ENCODE measurements at regions not wholly inside any gene's neighbourhood (a gene's known extent, or its start where the extent isn't known, plus 50 kb on each side); places are given as distances from the start of the nearest gene placed in this dataset.

DNA sequence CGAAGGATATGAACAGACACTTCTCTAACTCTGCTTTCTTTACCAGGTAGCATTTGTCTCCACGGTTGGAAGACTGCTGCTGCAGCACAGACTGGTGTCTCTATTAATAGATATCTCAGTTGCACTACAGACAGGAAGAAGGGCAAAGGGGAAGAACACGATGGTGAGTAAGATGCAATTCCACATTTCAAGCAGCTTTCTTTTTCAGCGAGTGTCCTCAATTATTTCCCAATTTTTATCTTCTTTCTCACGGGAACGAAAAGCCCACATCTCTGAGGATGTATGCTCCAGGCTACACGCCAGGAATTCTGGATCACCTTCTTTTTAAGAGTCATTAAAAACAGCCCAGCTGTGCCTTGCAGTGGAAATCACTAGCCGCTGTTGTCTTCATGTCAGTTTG, 311.6 kb upstream of the ECI2 start:
- H3K9me3 ChIP-seq (replicated peaks; ENCODE audit: control insufficient read depth, insufficient read depth, low read depth, low read length): no peaks in the 10 kb centered on the region
- under 1% methylated on average over 8 of the region's 8 CpGs for WGBS (ENCODE audit: insufficient coverage, low coverage, missing lambda C conversion rate)
- no peak for FAIRE-seq
- H3K36me3 ChIP-seq (ENCODE audit: control insufficient read depth, insufficient read depth, low read length): no peaks in the 10 kb centered on the region
- in situ Hi-C loops (cut with MboI): no loop called here
- no peaks in the 10 kb centered on the region for H3K79me2 ChIP-seq (ENCODE audit: control insufficient read depth, insufficient read depth, low read length)
- BruUV-seq (replicated peaks): no TSS peak
- ChIA-PET CTCF (ENCODE audit: low intra/inter-chr PET ratio) (no interaction called here), POLR2A (interaction anchor here (0.5 kb wide), 1 partner anchor 505 kb away, joined by 3 read pairs; no protein-coding TSS in a partner anchor)
- no peaks in the 10 kb centered on the region for H3K9me1 ChIP-seq (ENCODE audit: control insufficient read depth, insufficient read depth, low read length)
- no peak overlapping the region for H3K9ac ChIP-seq (ENCODE audit: insufficient read depth in 1 of 2, low read depth in 2 of 2, low read length in 2 of 2)
- no peak for DNase-seq (ENCODE audit: extremely low read depth in 1 of 4, low spot score in 3 of 4)
- no peak overlapping the region for H3K27ac ChIP-seq (ENCODE audit: extremely low read depth, low read depth, low read length)
- intact Hi-C loops (cut with micrococcal nuclease): no loop called here
- H4K20me1 ChIP-seq (replicated peaks; ENCODE audit: control insufficient read depth, insufficient read depth, low read length): no peaks in the 10 kb centered on the region
- no peaks in the 10 kb centered on the region for H3K4me1 ChIP-seq (replicated peaks in 1 of 2; ENCODE audit: control insufficient read depth in 2 of 2, insufficient read depth in 2 of 2, low read length in 2 of 2)
- no peak overlapping the region for H2AFZ ChIP-seq (ENCODE audit: low read depth, low read length)
- H3K4me3 ChIP-seq: no peak overlapping the region
- H3K27me3 ChIP-seq (ENCODE audit: control insufficient read depth in 2 of 2, insufficient read depth in 2 of 2, low read length in 2 of 2): no peaks in the 10 kb centered on the region
- ATAC-seq: no peak
- H3K4me2 ChIP-seq (ENCODE audit: insufficient read depth, low read length): no peak overlapping the region
- TF ChIP-seq, protein P1, sequence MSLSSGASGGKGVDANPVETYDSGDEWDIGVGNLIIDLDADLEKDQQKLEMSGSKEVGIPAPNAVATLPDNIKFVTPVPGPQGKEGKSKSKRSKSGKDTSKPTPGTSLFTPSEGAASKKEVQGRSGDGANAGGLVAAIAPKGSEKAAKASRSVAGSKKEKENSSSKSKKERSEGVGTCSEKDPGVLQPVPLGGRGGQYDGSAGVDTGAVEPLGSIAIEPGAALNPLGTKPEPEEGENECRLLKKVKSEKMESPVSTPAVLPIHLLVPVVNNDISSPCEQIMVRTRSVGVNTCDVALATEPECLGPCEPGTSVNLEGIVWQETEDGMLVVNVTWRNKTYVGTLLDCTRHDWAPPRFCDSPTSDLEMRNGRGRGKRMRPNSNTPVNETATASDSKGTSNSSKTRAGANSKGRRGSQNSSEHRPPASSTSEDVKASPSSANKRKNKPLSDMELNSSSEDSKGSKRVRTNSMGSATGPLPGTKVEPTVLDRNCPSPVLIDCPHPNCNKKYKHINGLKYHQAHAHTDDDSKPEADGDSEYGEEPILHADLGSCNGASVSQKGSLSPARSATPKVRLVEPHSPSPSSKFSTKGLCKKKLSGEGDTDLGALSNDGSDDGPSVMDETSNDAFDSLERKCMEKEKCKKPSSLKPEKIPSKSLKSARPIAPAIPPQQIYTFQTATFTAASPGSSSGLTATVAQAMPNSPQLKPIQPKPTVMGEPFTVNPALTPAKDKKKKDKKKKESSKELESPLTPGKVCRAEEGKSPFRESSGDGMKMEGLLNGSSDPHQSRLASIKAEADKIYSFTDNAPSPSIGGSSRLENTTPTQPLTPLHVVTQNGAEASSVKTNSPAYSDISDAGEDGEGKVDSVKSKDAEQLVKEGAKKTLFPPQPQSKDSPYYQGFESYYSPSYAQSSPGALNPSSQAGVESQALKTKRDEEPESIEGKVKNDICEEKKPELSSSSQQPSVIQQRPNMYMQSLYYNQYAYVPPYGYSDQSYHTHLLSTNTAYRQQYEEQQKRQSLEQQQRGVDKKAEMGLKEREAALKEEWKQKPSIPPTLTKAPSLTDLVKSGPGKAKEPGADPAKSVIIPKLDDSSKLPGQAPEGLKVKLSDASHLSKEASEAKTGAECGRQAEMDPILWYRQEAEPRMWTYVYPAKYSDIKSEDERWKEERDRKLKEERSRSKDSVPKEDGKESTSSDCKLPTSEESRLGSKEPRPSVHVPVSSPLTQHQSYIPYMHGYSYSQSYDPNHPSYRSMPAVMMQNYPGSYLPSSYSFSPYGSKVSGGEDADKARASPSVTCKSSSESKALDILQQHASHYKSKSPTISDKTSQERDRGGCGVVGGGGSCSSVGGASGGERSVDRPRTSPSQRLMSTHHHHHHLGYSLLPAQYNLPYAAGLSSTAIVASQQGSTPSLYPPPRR (CRISPR knock-in tag; IDR thresholded peaks at IDR 0.05; ENCODE audit: borderline replicate concordance): no peak
- no peak for TF ChIP-seq SIX5 (IDR thresholded peaks at IDR 0.05; ENCODE audit: borderline replicate concordance in 1 of 2, insufficient read depth in 1 of 2, low read depth in 1 of 2, low read length in 2 of 2)
- TF ChIP-seq, protein P2, sequence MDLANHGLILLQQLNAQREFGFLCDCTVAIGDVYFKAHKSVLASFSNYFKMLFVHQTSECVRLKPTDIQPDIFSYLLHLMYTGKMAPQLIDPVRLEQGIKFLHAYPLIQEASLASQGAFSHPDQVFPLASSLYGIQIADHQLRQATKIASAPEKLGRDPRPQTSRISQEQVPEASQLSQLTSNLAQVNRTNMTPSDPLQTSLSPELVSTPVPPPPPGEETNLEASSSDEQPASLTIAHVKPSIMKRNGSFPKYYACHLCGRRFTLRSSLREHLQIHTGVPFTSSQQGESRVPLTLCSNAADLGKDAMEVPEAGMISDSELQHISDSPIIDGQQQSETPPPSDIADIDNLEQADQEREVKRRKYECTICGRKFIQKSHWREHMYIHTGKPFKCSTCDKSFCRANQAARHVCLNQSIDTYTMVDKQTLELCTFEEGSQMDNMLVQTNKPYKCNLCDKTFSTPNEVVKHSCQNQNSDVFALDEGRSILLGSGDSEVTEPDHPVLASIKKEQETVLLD (IDR thresholded peaks at IDR 0.05): no peak
- TF ChIP-seq, protein P3, sequence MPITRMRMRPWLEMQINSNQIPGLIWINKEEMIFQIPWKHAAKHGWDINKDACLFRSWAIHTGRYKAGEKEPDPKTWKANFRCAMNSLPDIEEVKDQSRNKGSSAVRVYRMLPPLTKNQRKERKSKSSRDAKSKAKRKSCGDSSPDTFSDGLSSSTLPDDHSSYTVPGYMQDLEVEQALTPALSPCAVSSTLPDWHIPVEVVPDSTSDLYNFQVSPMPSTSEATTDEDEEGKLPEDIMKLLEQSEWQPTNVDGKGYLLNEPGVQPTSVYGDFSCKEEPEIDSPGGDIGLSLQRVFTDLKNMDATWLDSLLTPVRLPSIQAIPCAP (CRISPR knock-in tag; IDR thresholded peaks at IDR 0.05; ENCODE audit: borderline replicate concordance): no peak
- no peak for TF ChIP-seq CCNT2 (IDR thresholded peaks at IDR 0.05; ENCODE audit: borderline replicate concordance, extremely low read depth, insufficient read length, low read depth, low read length)
- TF ChIP-seq, protein P4, sequence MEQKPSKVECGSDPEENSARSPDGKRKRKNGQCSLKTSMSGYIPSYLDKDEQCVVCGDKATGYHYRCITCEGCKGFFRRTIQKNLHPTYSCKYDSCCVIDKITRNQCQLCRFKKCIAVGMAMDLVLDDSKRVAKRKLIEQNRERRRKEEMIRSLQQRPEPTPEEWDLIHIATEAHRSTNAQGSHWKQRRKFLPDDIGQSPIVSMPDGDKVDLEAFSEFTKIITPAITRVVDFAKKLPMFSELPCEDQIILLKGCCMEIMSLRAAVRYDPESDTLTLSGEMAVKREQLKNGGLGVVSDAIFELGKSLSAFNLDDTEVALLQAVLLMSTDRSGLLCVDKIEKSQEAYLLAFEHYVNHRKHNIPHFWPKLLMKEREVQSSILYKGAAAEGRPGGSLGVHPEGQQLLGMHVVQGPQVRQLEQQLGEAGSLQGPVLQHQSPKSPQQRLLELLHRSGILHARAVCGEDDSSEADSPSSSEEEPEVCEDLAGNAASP (IDR thresholded peaks at IDR 0.05): no peak
- TF ChIP-seq, protein P5, sequence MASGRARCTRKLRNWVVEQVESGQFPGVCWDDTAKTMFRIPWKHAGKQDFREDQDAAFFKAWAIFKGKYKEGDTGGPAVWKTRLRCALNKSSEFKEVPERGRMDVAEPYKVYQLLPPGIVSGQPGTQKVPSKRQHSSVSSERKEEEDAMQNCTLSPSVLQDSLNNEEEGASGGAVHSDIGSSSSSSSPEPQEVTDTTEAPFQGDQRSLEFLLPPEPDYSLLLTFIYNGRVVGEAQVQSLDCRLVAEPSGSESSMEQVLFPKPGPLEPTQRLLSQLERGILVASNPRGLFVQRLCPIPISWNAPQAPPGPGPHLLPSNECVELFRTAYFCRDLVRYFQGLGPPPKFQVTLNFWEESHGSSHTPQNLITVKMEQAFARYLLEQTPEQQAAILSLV (tag; IDR thresholded peaks at IDR 0.05): no peak
- TF ChIP-seq ZBTB8A (IDR thresholded peaks at IDR 0.05; ENCODE audit: partially characterized antibody): no peak
- TF ChIP-seq, protein P6, sequence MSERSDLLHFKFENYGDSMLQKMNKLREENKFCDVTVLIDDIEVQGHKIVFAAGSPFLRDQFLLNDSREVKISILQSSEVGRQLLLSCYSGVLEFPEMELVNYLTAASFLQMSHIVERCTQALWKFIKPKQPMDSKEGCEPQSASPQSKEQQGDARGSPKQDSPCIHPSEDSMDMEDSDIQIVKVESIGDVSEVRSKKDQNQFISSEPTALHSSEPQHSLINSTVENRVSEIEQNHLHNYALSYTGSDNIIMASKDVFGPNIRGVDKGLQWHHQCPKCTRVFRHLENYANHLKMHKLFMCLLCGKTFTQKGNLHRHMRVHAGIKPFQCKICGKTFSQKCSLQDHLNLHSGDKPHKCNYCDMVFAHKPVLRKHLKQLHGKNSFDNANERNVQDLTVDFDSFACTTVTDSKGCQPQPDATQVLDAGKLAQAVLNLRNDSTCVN (CRISPR knock-in tag; IDR thresholded peaks at IDR 0.05): no peak
- TF ChIP-seq BRD9 (IDR thresholded peaks at IDR 0.05; ENCODE audit: low read depth, partially characterized antibody): no peak

Measured in K562 (cell line).